Stimulated activated CD4-positive, alpha-beta T cell treated with anti-CD3 and anti-CD28 coated beads, Interleukin-4, amount 100 ng/mL, for 48 hours (primary cell): ENCODE measurements at regions not wholly inside any gene's neighbourhood (a gene's known extent, or its start where the extent isn't known, plus 50 kb on each side); places are given as distances from the start of the nearest gene placed in this dataset.
"Not testable (repeated sequence)": the region's sequence is repeated elsewhere in the genome, so short reads cannot be mapped to it uniquely, and the experiment has no call there.

Source experiments
- DNase-seq, 2 donors: peaks; one replicate each; pipeline ENCODE4 v3.0.0-alpha.2; 2020; ENCODE audit warnings: low read depth in 2 of 2

DNA sequence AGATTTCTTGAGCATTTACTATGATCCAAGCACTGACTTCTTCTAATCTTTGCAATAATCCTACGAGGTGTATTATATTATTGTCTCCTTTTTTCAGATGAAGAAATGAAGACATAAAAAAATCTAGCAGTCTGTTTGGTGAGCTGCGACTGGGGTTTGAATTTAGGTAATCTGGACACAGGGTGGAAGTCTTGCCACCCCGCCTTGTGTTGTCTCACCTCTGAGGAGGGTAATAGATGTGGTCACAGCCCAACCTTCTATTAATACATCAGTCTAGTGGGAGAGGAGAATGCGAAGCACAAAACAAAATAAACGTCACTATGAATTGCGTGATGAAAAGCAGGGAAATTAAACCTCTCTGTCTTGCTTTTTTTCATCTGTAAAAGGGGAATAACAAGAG lies 993.9 kb downstream of the VRK1 start:
- no peak for DNase-seq

DNA sequence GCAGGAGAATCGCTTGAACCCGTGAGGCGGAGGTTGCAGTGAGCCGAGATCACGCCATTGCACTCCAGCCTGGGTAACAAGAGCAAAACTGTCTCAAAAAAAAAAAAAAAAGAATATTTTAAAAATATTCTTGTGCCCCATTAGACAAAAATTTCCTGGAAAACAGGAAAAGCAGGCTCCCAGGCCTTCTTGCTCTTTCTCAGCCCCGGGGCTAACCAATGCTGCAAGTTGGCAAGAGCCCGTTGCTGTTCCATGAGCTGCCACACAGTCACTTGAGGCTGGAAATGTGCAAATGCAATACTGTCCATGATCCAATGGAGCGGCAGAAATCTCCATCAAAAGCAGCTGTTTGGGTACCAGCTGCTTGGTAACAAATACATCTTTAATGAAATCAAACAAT lies 994.7 kb downstream of the VRK1 start:
- no peak for DNase-seq

DNA sequence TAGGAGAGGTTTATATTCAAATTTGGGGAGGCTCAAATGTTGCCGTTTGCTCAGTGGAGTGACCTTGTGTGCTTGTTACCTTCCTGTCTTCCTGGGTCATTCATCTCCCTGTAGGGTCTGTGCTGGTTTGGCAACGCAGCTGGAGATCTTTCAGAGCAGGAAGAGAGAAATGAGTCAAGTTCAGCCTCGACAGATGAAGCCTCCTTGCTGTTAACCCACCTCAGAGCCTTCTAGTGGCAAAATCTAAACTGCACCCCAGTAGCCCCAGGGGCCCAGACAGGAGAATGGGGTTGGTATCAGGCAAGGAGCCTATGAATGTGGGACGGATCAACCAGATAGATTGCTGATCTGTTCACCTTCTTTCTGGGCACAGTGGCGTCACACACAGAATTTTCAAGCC lies 999.3 kb downstream of the VRK1 start:
- DNase-seq: no peak

DNA sequence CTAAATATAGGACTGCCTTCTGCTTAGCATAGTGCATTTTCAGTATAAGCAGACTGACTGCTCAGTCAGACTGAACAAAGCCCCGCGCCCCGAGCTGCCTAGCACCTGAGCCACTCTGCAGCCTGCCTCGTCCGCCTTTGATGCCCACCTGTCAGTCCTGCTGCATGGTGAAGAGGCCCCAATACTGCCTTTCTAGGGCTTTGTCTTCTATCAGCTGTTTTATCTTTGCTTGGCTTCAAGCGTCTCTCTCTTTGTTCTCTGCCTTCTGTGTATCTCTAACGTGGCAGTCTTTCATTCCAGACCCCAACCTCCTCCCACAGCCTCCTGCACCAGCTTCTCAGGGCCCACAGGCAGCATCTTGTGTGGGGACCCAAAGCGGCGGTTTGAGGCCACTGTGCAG lies 1001.0 kb downstream of the VRK1 start:
- DNase-seq: no peak

DNA sequence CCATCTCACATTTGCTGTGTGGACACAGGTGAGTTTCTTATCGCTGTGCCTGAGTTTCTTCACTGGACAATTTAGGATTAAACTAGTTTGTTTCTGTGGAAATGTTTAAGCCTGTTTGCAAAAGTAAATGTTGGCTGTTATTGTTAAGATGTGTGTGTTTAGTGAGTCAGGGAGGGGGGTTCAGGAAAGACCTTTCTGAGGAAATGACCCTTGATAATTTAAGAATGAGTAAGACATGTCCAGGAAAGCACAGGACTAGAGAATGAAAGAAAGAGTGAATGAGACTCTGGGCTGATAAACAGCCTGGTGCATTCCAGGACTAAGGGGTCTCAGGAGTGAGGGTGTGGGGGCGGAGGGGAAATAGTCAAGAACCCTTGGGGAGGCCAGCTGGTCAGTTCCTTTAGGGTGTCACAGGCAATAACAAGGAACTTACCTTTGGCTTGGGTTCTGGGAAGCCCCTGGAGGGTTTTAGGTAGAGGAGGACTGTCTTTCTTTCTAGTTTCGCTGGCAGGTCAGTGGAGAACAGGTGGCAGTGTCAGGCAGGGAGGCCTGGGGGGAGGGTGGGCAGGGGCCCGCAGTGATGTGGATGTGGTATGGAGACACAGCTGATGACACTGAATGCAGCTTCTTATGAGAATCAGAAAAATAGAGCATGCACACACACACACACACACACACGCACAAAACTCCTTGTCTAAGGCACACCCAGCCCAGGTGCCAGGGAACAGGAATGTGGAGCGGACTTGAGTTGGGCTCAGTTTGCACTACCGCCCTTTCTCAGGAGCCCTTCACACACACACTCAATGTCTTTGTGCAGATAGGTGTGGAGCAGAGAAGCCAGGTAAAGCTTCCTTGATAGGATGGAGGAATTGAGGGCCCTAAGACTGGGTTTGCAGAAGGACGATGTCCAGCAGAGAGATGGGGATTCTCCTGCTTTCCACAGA lies 1005.5 kb downstream of the VRK1 start:
- DNase-seq: no peak

DNA sequence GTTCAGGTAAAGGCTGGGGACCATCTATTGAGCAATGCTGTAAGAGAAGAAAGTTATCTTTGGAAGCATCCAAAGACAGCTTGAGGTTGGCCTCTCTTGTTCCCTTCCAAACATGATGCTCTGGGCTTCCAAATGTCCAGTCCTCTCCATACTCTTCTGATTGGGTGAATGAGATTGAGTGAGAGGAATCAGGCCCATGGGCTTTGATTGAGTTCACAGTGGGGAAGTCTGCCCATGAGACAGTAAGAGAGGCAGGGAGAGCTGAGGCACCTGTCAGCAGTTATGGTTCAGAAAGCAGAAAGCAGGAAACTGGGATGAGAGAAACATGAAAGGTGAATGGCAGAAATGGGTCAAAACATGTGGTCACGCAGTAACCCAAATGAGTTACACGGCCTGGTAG lies 1006.9 kb downstream of the VRK1 start:
- DNase-seq: no peak

DNA sequence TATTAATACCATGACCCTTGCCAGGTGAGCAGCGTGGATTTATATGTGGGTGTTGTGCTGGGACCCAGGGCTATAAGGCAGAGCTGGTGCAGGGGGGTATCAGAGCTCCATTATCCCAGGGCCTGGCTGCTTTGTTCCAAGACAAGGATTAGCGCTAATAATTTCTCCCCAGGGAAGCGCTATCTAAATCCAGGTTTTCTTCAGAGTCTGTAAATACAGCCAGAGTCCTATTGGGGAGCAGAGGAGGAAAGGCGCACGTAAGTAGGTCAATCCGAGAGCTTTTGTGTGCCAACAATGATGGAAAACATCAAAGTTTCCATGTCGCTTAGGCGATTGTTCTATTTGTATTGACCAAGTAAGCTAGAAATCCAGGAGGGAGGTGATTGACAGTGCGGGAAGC lies 1009.7 kb downstream of the VRK1 start:
- no peak for DNase-seq

DNA sequence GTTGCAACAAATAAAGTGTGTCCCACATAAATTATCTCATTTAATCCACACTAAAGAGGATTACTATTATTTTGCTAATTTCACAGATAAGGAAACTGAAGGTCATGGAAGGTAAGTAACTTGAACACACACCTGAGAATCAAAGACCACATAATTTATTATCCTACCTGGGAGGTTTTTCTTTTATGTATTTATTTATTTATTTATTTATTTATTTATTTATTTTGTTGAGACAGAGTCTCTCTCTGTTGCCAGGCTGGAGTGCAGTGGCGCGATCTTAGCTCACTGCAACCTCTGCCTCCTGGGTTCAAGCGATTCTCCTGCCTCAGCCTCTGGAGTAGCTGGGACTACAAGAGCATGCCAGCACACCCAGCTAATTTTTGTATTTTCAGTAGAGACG lies 1011.4 kb downstream of the VRK1 start:
- DNase-seq: not testable (repeated sequence)

DNA sequence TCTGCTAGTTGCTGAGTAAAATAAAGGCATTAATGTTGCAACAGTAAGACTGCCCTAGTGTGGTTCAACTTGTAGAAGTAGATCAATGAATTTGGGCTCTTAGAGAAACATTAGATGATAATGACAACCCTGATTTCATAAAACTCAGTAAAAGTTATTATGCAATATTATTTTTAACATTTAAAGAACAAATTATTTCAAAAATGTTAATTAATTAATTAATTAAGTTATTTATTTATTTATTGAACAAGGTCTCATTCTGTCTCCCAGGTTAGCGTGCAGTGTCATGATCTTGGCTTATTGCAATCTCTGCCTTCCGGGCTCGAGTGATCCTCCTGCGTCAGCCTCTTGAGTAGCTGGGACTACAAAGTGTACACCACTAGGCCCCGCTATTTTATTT lies 1016.4 kb downstream of the VRK1 start:
- DNase-seq: no peak

DNA sequence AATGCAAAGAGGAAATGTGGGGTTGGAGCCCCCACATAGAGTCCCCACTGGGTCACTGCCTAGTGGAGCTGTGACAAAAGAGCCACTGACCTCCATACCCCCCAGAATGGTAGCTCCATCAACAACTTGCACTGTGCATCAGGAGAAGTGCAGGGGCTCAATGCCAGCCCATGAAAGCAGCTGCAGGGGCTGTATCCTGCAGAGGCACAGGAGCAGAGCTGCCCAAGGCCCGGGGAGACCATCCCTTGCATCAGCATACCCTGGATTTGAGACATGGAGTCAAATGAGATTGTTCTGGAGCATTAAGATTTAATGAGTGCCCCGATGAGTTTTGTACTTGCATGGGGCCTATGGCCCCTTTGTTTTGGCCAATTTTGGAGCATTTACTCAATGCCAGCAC lies 1023.6 kb downstream of the VRK1 start:
- DNase-seq: no peak

DNA sequence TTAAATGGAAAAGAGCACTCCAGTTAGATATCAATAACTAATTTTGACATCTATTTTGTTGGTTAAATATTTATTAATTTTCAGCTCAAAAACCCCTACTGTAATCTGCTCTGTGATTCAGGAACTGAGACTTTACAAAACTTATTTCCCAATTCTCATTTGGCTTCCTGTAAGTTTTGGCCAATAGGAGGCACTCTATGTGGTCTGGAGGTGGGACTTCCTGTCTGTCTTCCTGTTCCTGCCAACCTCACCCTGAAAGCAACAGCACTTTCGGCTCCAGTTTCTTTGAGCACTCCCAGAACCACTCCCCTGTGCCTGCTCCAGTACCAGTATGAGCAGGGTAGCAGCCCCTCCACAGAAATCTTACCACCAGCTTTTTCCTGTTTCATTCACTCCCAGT lies 1027.0 kb downstream of the VRK1 start:
- DNase-seq: no peak

DNA sequence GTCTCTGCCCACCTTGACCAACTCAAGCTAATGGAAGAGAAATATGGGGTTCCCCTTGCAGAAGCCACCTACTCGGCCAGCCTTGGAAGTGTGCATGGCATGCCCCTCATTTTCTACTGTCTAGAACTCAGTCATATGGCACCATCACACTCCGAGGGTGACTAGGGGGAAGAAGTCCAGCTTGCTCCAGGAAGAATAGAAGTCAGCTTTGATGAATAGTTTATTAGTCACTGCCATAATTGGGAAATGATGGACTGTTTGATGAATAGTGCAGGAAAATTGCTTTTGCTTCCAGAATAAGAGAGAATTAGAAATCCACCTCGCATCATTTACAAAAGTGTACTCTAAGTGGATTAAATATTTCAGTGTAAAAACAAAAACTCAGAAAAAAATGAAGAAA lies 1030.6 kb downstream of the VRK1 start:
- no peak for DNase-seq

DNA sequence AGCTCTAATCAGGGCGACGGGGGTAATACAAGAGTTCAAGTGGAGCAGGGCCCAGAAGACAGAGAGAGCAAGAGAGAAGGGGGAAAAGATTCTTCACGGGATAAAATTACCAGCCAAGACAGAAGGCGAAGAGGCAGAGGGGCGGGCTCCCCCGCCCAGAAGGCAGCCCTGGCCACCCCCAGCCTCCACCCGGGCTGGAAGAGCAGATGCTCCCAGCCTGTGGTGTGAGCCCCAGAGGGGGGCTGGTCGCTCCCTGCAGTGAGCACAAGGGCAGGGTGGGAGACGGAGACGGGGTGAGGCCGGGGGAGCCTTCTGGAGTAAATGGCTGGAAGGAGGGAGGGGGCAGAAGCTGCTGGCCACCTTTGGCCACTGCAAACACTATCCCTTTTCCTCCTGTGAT lies 1035.6 kb downstream of the VRK1 start:
- no peak for DNase-seq

DNA sequence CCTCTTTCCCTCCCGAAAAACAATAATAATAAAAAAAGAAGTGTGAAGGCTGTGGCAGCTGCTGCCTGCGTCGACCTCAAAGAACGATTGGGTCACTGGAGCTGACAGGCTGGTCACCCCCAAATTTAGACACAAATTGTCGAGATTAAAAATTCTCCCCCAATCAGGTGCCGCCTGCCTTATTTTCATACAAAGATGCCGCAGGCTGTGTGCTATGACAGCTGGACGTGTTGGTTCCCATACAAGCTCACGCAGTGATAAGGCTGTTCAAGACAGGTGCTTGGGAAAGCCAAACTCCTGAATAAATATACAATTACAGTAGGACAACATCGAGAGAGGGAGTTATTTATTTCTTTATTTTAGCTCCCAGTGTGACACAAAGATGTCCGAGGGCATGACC lies 1041.8 kb downstream of the VRK1 start:
- DNase-seq: no peak

DNA sequence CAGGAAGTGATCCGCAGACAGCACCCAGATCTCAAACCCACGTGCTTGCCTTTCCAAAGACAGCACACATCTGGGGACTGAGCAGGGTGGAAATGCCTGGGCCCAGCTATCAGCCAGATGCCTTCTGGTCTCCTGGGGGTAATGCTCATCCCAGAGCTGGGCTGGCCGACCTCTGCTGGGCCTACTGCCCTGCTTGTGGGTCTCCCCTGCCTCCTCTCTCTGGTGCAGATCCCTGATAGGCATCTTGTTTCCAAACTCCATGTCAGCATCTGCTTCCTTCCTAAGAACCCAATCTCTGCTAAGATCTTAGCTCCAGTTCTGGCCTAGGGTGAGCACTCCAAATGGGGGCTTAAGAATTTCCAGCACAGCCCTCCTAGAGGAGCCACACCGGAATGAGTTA lies 1043.0 kb downstream of the VRK1 start:
- DNase-seq: no peak

DNA sequence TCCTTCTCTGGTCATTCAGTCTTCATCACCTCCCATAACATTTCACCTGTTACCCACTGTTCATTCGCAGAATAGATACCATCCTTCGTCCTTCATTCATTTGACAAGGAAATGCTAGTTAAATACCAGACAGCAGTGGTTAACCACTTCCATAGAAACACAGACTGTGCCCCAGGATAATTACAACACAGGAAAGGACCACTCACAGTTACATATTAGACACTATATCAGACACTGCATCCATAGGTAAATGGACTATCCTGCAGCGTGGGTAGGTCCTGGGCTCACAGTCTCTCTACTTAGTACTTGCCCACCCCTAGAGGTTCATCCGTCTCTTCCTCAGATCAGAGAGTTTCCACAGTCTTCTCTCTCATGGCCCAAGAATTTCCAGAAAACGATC lies 1044.6 kb downstream of the VRK1 start:
- no peak for DNase-seq

DNA sequence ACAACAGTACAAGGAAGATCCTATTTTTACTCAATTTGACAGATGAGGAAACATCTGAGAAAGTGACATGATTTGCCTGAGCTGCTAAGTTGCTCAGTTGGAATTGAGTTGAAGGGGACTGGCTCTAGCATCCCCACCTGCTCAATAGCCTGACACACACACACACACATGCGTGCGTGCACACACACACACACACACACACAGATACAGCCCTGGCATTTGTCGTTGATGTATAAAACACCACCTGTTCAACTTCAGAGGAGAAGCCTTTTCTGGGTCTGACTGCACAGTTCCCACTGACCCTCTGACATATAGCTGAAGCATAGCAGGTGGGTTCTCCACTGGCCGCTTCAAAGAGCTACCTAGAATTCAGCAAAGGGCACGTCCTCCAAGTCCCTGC lies 1045.9 kb downstream of the VRK1 start:
- no peak for DNase-seq

DNA sequence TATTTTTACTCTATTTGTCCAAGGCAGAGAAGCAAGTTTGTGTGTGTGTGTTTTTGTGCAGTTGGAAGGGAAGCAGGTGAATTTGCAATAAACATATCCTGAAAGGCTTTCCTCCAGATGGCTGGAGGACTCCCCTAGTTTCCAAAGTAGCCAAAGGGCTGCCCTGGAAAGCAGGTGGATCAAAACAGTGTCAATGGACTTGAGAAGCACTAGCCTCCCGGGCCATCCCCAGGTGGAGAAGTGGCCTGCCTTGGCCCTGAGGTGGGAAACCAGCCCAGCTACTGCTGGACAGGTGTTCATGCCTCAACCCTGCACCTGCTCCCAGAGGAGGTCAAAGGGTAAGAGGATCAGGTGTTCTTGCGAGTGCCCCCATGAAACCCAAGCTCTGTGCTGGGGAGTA lies 1046.9 kb downstream of the VRK1 start:
- DNase-seq: no peak

DNA sequence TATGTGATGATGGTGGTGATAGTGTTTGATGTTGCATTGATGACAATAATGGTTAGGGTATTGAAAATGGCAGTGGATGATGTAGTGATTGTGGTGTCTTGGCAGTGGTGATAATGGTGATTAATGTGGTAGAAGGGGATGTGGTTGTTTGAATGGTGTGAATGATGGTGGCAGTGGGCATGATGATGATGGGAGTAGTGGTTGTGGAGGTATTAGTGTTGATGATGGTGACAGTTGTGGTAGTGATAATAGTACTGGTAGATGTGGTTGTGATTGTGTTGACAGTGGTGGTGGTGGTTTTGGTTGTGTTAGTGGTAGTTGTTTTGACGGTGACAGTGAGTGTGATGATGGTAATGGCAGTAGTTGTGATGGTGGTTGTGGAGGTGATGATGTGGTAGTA lies 1049.0 kb downstream of the VRK1 start:
- no peak for DNase-seq

DNA sequence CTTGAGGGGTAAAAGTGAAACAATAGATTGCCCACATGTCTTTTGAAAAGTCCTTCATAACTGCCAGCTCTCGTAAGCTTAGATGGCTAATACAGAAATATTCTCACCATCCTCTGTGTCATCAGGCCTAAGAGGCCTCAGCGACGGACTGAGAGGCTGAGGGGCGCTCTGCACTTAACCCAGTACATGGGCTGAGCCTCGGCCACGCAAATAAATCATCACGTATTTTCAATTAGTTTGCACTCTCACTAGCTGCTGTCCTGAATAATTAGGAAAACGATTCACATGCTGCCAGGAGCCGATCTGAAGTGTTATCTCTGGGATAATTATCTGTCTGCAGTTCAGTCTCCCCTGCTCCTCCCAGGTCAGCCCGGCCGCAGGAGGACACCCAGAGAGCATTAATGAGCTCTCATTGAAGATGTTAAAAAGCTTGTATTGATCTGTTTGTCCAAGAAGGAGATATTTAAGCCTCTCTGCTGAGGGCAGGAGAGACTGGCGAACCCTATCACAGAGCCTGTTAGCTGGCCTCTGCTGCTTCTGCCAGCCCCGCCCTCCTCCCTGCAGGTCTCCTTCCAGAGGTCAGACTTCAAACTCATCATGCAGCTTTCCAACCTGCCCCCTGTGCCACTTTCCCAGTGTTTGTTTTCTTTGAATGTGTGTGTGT lies 1051.3 kb downstream of the VRK1 start:
- DNase-seq: no peak

DNA sequence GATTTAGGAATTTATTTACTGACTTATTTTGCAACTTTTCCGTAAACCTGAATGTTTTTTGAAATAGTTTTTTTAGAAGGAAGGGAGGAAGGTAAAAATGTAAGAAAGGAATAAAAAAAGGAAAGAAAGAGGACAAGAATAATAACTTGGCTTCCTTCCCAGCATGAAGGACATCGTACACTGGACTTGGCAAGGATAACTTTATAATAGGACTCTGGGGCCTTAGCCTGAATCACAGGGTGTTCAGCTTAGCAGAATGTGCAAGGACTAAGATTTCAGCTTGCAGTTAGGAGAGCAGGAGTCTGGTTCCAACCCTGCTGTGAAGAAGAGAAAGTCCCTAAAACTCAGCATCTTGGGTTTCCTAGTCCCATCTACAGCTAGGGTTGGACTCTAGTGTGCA lies 1053.3 kb downstream of the VRK1 start:
- DNase-seq: no peak

DNA sequence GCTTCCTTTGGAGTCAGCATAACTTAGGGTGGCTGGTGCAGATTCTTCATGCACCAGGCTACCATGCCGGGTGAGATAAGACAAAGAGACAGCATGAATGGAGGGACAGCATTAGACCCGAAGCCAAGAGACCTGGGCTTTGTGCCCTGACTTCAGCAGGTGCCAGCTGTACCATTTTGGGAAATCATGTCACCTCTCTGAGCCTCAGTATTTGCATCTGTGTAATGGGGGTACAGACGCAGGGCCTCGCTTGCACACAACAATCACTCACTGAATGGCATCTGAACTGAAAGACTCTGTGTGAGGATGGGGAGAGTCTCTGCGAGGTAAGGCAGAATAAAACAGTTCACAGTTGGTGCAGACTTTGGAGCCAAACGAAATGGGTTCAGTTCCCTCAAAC lies 1053.7 kb downstream of the VRK1 start:
- DNase-seq: no peak

DNA sequence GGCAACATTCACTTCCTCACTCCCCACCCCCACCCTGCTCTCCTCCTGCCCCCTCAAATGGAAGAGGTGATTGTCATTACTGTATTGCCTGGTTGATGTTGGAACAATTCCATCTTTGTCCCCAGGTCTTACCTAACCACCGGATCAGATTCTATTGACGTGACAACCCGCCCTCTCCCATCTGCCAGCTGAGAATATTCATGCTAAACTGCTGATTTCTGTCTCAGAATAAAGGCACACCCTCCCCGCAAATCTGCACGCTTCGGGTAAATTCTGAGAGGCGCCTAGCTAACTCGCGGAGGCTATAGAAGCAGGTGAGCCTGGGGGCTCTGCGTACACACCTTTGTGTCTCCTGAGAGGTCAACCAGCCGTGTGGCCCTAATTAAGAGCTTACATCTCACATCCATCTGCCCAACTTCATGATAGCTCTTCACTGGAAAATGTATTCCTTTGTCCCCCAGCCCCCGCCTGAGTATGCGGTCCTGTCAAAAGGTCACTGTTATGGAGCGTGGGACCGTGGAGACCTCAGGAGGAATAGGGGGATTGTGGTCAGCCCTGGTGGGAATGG lies 1054.3 kb downstream of the VRK1 start:
- DNase-seq: no peak
